GM21529 (cell line): ENCODE measurements at regions not wholly inside any gene's neighbourhood (a gene's known extent, or its start where the extent isn't known, plus 50 kb on each side); places are given as distances from the start of the nearest gene placed in this dataset.

Experiments used
- ATAC-seq: cut with Tn5 transposase; IDR thresholded peaks from one replicate; pipeline ENCODE4 v1.9.1; 2021; ENCODE audit not compliant: unreplicated experiment

DNA sequence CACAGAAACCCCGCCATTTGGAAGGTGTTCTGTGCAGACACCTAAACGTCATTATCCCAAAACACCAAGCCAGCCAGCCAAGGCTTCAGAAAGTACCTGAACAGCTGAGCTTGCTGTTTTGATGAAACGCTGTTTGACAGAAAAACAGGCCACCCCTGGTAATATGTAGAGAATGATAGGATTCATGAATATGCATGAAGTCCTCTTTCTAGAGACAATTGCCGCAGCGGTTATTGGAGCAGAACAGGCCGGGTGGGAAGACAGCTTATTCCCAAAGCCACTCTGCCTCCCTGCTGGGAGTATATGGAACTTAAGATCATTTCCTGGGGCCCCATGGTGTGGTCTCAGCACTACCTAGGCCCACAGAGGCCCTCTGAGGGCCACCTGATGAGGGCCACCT lies 229.5 kb downstream of the UQCRFS1 start:
- ATAC-seq = no peak

DNA sequence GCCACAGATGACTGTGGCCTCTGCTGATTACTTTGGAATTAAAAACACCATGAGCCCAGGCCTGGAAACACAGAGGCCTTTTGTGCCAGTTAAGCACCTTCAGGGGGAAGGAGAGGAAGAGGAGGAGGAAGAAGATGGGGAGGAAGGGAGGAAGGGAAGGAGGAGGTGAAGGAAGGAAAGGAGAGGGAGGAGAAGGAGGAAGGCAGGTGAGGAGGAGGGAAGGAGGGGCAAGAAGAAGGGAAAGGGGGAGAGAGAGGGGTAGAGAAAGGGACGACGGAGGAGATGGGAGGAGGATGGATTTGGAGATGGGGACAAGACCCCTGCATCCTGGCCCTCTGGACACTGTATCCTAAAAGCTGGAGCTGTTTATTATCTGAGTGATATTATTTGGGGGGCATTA lies 231.0 kb downstream of the UQCRFS1 start:
- ATAC-seq = no peak

DNA sequence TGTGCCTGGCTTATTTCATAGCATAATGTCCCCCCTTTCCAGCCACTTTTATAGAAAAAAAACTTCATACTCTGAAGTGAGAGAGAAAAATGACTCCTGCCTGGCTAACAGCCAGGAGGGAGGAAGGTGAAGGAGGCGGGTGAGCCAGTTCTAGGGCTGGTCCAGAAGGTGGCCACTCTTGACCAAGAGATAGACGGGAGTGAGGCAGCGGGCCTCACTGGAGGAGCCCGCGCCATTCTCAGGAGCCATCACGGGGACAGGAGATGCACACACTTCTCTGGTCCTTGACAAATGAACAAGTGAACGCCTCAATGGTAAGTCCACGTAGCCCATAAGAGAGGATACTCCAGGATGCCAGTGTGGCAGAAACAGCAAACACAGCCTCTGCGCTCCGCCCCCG lies 231.4 kb downstream of the UQCRFS1 start:
- no peak for ATAC-seq

DNA sequence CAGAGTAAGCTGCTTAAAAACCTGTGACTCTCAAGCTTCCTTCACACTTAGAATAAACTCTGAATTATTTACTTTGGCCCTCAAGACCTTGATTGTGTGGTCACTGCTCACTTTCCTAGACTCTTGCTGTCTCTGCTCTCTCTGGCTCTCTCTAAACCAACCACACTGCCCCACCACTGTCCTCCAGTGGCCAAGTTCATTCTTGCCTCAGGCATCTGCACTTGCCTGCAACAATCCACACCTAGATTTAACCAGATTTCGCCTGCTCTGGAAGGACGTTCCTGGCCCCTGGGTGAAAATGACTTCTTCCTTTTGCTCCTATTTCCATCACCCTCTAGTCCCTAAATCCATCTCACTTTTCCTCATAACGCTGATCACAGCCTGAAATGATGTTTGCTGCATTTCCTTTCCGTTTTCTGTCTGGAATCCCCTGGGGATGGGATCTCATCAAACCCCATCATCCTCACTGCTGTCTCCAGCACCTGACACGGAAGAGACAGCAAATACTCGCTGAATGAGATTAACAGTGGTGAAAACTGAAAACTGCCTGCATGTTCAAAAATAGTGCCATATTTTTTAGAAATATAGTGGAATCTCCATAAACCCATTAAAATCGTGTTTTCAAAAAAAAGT lies 232.6 kb downstream of the UQCRFS1 start:
- ATAC-seq = no peak

DNA sequence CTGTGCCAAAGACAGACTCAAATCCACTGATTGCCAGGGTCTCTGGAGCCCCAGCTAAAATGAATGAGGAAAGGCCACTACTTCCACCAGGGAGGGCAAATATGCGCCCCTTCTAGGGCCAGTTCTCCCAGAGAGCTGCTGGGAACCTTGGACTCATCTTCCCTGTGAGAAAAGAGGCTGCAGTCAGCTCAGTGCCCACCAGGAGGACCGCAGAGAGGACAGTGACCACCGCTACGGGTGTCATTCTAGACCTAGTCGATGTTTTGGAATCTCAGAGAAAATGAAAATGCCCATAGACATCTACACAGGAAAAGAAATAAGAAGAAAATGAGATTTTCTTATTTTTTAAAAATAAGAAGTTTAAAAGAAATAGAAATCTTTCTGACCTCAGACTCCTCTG lies 235.1 kb downstream of the UQCRFS1 start:
- ATAC-seq = no peak

DNA sequence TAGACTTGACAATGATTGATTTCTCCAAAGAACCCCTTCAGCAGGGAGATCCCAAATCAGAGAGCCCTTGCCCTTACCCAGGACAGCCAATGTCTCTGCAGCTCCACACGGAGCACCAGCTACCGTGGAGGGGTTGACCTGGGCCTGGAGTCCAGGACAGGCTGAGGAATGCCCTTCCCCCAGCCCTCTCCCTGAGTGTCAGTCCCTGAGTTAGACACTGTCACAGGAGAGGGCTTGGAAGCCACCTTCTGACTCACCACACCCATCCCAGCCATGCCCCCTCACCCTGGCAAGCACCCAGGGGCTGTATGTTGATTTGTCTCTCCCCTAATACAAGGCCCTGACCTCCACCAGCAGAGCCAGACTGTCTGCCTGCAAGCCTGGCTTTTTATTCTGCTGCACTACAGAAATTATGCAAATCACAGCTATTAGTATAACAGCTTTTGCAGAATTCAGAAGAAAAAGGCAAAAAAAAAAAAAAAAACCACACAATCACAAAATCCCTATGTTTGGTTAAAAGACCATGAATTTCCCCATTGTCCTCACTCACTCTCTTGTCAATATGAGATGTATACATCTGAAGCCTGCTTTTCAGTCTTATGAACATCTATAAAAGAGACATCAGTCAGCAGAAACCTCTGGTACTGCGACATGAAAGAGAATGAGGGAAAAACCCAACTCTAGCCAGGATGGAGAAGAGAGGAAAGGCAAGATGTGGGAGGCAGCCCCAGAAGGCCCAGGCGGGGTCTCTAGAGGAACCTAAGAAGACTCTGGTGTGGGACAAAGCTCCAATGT lies 240.7 kb downstream of the UQCRFS1 start:
- ATAC-seq = no peak

DNA sequence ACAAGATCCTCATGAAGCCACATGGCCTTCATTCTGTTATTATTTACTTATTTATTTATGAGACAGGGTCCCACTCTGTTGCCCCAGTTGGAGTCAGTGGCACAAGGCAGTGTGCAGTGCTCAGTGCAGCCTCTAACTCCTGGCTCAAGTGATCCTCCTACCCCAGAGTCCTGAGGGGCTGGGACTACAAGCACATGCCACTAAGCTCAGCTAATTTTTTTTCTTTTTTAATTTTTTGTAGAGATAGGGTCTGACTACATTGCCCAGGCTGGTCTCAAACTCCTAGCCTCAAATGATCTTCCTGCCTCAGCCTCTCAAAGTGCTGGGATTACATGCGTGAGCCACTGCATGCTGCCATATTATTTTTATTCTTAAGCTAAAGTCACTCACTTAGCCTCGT lies 241.4 kb downstream of the UQCRFS1 start:
- no peak for ATAC-seq

DNA sequence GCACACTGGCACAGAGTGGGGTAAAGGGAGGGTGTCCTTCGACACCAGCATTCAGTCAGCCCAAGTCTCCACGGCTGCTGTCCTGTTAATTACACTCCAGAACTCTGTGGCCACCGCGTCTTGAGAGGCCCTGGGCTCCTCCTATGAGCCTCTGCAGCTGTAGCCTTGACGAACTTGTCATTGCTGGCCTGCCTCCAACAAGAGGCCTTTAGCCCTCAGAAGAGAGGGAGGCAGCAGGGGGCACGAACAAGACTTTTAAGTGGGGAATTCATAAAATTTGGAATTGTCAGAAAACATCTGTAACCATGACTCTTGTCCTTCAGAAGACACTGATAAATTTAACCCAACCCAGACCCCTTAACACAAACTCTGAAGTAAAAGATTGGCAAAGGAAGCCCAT lies 241.9 kb downstream of the UQCRFS1 start:
- no peak for ATAC-seq

DNA sequence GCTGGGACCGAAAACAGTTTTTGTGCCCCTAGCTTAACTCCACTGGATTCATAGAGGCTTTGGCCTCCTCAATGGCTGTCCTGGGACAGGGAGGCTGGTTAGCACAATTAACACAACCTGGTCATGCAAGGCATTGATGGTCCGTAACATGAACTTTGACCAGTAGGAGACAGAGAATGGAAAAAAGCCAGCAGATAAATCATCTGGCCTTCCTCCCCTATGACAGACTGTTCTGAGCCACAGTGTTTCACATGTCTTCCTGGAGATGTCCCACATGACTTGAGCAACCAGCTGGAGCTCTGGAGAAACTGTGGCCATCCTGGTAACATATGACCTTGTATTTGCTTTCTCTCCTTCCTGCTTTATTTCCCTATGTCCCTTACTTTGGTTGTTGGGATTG lies 244.2 kb downstream of the UQCRFS1 start:
- ATAC-seq = no peak

DNA sequence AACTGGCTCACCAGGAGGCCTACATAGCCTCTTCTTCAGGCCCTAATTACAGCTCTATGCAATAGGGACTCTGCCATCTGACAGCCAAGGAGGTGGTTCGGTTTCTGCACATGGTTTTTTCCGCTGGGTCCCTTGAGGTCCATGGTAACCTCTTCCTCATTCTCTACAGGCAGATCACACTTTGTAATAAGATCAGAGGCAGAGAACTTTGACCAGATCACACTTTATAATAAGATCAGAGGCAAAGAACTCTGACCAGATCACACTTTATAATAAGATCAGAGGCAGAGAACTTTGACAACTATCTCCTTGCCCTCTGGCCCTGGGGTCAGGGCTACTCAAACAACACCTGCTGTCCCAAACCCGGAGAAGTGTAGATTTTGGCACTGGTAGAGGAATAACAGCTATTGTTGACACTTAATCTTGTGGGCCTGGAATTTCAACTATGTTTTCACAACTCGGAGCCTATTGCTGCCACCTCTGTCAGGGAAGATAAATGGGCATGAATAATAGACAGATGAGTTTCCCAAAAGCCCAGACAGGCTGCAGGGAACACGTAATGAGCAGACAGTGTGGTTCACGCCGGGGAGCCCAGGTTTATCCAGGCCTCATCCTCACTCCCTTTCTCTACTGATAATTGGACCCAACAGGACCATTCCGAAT lies 246.1 kb downstream of the UQCRFS1 start:
- ATAC-seq = no peak

DNA sequence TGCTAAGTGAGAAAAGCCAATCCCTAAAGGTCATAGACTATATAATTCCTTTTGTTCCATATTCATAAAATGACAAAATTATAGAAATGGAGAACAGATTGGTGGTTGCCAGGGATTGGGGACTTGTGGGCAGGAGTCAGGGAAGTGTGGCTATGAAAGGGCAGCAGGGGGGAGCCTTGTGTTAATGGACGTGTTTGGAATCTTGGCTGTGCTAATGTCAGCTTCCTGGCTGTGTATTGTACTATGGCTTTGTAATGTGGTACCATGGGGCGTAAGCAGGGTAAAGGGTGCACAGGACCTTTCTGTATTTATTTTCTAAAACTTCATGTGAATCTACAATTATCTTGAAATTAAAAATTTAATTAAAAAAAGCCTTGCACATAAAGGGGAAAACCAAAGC lies 248.5 kb downstream of the UQCRFS1 start:
- no peak for ATAC-seq

DNA sequence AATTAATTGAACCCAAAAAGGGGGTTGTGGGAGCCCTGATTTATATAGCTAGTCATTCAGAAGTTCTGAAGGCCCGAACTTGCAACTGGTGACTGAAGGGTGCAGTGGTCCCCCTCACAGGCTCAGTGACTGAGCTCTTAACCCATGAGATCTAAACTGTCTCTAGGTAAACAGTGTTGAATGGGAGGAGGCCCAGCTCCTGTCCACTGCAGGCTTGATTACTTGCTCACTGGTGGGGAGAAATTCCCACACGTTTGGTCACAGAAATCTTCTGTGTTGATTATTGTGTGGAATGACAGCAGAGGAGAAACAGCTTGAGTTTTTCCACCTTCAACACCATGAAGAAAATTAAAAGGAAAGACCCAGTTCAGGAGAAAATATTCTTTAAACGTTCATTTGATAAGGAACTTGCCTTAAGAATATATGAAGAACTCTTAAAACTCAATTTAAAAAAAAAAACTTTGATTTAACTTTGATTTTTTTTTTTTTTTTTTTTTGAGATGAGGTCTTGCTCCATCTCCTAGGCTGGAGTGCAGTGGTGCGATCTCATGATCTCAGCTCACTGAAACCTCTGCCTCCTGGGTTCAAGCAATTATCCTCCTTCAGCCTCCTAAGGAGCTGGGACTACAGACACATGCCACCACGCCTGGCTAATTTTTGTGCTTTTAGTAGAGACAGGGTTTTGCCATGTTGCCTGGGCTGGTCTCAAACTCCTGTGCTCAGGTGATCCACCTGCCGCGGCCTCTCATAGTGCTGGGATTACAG lies 249.3 kb downstream of the UQCRFS1 start:
- ATAC-seq = no peak

DNA sequence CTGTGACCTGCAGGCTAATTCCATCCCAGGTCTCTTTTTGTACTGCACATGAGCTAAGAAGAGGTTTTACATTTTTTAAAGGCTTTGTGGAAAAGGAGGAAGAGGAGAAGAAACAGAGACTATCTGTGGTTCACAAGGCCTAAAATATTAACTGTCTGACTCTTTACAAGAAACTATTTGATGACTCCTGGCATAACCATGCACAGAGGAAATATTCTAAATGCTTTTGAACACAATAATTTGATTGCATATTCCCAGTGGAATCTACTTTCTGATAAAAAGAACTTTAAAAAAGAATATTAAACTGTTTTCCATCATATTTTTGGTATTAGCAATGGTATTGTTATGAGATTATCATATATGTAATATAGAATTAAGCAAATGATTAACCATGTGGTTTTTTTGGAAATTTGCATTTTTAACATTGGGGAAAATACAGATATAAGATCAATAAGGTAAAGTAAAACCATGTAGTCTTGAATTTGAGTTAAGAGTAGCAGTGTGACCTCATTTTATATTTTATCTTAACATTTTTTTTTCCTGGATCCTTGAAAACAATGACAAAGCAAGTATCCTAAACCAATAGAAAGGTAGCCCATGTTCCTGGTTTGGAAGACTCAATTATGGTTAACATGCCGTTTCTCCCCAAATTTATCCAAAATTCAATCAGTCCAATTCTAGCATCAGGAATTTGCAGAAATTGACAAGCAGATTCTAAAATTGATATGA lies 251.0 kb downstream of the UQCRFS1 start:
- ATAC-seq = no peak

DNA sequence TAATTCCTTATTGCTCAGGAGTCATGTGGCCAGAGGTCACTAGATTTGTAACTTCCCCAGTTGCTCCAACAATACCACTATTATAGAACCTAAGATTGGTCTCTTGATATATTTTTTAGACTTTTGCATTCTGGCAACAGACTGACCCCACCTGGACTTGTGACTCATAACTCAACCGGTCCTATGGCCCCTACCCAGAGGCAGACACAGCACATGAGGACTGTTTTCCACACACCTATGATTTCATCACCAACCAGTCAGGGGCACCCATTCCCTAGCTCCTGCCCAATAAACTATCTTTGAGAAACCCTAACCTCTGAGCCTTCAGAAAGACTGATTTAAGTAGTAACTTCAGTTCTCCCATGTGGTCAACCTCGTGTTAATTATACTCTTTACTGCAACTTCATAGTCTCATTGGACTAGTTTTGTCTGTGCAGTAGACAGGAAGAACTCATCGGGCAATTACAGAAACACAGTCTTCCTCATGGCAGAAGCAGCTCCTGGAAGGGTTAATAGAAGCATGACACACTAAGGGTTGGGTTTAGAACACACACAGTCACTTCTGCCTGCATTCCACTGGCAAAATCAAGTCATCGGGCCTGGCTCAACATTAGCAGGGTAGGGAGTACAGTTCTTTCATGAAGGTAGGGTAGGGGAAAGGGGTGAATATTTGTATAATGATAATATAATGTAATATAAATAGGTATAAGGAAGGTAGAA lies 251.8 kb downstream of the UQCRFS1 start:
- ATAC-seq = no peak

DNA sequence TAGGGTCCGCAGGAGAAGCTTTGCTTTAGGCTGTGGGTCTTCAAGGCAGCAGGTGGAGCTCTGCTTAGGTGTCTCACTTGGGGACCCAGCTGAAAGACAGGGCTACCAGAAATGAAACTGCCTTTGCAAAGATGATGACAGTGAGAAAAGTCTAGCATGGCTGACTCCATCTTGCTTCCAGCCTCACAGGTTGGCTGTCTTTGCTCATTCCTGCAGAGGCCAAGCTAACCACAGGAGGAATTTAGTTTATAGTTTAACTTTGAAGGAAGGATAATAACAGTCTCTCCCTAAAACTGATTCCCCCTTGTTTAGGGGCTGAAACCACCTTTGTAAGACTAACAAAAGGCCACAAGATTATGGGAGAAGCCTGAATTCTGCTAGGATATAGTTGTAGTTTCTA lies 252.4 kb downstream of the UQCRFS1 start:
- ATAC-seq = no peak

DNA sequence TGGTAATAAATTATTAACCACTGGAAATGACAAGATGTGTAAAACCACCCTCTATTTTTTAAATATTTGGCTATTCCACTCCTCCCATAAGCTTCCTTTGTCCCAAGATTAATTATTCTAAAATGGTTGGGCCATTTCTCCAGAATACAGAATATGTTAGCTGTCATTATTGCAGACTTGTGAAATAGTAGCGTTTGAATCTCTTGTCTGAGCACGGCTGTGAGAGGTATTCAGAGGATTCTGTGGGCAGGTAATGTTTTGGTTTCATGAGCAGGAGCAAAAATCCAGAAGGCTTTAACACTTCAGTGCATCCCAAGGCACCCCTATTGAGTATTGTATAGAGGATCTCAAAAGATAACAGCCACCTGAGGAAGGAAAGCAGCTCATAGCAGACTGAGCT lies 256.0 kb downstream of the UQCRFS1 start:
- ATAC-seq = no peak

DNA sequence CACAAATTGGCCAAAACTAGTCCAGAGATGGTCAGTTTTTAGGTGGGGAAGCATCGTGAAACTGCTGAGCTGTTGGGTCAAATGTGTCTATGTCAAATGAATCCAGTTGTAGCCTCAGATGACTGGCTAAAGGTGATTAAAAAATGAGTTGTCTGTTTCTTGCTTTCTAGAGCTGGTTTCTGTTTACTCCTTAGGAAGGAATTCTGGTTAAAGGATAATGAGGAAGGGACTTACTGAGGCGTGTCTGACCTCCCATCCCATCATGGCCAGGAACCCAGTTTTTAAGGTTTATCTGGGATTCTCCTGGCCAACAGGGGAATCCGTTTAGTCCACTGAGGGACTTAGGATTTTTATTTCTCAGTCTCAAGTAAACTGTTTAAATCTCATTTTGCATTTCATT lies 256.5 kb downstream of the UQCRFS1 start:
- ATAC-seq = no peak

DNA sequence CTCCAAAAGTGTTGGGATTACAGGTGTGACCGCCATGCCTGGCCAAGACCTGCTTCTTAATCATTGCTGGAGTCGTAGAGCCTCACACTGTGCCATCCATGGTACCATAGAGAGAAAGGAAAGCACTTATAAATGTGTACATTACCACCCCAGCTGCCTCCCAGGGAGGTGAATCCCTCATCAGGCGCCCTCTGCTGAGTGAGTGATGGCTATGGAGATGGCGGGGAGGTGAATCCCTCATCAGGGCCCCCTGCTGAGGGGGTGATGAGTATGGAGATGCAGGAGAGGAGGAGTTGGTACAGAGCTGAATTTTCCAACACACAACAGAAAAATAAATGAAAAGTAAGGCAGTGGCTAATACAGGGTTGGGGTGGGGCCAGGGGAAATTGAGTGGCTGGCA lies 263.4 kb downstream of the UQCRFS1 start:
- no peak for ATAC-seq

DNA sequence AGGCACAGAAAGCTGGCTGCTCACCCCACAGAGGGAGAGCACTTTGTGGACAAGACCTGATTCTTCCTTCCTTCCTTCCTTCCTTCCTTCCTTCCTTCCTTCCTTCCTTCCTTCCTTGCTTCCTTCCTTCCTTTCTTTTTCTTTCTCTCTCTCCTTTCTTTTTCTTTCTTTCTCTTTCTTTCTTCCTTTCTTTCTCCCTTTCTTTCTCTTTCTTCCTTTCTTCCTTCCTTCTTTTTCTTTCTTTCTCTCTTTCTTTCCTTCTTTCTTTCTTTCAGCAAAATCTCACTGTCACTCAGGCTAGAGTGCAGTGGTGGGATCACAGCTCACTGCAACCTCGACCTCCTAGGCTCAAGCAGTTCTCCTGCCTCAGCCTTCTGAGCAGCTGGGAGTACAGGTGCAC lies 263.9 kb downstream of the UQCRFS1 start:
- no peak for ATAC-seq

DNA sequence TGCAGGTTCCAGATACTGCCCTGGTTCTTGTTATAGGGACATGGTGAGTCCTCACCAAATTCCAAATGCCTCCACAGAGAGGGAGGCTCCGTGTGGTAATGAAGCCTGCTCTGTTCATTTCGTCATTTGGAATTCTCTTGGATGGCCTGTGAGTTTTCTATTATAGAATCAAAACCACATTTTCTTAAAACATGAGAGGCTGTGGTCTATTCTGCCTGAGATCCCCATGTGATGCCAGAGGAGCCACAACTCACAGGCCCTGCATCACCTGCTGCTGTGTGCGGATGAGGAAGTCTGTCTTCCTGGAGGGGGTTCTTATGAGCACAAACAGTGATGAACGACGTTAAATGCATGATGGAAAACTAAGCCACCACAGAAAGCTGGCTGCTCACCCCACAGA lies 264.4 kb downstream of the UQCRFS1 start:
- ATAC-seq = no peak
